ENCODE measurements at regions not wholly inside any gene's neighbourhood (a gene's known extent, or its start where the extent isn't known, plus 50 kb on each side); places are given as distances from the start of the nearest gene placed in this dataset.

DNA sequence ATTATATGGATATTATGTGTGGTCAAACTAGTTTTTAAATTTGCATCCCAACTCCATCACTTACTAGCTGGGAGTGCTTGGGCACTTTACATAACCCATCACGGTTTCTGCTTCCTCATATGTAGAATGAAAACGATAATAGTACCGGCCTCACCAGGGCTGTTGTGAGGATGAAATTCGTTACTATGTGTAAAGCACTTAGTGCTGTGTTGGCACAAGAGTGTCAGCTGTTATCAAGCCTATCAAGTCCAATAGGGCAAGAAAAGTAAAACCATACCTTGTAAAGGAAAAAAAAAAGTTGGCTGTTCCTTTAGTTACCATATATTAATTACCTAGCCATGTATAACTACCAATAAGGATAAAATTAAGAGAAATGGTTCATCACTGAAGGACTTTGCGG is 65.4 kb downstream of the TET3 start:
- no peak overlapping the region for H3K27ac ChIP-seq
- TF ChIP-seq, protein P1, sequence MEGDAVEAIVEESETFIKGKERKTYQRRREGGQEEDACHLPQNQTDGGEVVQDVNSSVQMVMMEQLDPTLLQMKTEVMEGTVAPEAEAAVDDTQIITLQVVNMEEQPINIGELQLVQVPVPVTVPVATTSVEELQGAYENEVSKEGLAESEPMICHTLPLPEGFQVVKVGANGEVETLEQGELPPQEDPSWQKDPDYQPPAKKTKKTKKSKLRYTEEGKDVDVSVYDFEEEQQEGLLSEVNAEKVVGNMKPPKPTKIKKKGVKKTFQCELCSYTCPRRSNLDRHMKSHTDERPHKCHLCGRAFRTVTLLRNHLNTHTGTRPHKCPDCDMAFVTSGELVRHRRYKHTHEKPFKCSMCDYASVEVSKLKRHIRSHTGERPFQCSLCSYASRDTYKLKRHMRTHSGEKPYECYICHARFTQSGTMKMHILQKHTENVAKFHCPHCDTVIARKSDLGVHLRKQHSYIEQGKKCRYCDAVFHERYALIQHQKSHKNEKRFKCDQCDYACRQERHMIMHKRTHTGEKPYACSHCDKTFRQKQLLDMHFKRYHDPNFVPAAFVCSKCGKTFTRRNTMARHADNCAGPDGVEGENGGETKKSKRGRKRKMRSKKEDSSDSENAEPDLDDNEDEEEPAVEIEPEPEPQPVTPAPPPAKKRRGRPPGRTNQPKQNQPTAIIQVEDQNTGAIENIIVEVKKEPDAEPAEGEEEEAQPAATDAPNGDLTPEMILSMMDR (conservative IDR thresholded peaks at IDR 0.05): no peak

DNA sequence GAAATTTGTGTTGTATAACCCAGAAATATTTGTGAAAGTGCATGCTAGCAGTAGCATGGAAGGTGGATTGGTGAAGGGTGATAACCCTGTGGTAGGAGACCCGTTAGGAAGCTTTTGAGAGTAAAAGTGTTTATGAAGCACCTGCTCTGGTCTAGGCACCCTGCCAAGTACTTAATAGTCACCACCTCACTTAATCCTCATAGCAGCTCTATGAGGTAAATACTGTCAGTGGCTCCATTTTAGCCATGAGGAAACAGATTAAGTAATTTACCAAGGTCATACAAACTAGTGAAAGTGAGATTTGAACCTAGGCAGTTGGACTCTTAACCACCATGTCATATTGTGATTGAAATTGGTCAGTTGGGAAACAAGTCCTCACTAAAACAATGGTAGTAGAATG is 66.8 kb downstream of the TET3 start:
- no peak overlapping the region for H3K27ac ChIP-seq
- TF ChIP-seq, protein P1 (conservative IDR thresholded peaks at IDR 0.05): no peak

DNA sequence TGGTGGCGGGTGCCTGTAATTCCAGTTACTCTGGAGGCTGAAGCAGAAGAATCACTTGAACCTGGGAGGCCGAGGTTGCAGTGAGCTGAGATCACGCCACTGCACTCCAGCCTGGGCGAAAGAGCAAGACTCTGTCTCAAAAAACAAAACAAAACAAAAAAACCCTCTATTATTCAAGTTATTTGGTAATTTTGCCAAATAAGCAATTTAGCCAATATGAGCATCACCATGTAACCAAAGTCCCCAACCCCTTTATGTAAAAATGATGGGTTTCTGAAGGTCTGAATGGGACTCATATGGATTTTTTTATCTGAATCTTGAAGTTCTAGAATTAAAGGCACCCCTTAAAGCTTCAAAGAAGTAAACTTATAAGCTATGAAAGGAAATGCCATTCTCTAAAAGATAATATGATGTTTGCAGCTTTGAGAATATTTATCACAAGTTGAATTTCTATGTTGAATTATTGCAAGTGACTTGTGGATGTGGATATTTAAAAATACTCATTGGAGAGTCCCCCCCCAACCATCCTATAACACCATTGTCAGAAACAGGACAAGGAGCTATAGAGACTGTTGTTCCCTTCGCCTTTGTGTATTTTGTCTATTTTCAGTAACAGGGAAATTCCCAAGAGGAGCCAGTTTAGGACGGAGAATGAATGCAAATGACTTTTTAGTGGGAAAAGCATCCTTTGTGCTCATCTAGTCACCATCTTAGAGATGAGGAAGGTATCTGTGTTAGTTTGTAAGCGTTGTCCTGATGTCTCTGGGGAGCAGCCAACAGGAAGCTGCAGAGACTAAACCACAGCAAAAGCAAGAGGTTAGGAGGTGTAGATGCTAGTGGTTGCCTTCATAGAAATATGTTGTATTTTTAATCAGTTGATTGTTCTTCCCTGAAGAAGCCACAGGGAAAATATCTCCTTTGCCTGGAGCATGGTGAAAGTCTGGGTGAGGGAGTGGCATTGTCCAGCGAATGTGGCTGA is 68.3 kb downstream of the TET3 start:
- no peak overlapping the region for H3K27ac ChIP-seq
- TF ChIP-seq, protein P1 (conservative IDR thresholded peaks at IDR 0.05): no peak

DNA sequence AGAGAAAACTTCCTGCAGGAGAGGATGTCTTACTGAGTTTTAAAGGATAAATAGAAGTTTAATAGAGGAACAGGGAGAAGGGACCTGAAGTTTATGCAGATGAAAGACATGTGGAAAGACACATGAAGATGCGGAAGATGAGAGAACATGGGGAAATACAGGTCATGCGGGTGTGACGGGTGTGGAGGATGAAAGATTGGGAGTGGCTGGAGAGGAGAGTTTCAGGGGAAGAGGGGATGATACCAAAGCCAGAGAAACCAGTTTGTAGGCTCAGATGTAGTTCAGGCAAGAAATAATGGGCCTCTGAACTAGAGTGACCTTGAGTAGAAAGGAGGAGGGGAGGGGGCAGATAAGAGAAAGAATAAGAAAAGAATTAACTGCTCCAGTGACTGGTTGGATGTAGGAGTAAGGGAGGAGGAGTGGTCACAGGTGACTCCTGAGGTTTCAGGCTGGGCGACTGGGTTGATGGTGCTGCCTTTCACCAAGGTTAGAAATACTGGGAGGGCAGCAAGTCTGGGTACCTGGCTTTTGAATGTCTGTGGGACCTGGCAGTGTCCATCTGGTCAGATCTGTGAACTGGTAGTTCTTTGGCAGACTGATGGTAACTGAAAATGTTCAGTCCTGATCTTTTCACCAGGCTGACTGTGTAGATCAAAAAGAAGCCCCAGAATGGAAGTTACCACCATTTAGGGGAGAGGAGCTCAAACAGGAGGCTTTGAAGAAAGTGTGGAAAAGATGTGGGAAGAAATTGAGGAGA is 69.4 kb downstream of the TET3 start:
- H3K27ac ChIP-seq: no peak overlapping the region
- TF ChIP-seq, protein P1 (conservative IDR thresholded peaks at IDR 0.05): no peak

DNA sequence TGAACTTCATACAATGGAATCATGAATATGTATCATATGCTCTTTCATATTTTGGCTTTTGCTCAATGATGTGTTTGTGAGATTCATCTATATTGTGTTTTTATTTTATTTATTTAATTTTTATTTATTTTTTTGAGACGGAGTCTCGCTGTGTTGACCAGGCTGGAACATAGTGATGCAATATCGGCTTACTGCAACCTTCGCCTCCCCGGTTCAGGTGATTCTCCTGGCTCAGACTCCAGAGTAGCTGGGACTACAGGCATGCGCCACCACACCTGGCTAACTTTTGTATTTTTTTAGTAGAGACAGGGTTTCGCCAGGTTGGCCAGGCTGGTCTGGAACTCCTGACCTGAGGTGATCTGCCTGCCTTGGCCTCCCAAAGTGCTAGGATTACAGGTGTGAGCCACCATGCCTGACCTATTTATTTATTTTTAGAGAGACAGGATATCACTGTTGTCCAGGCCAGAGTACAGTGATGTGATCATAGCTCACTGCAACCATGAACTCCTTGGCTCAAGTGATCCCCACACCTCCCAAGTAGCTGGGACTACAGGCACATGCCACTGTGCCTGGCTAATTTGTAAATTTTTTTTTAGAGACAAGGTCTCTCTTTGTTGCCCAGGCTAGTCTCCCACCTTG is 74.5 kb downstream of the TET3 start:
- TF ChIP-seq, protein P1 (conservative IDR thresholded peaks at IDR 0.05): no peak
- no peak overlapping the region for H3K27ac ChIP-seq

DNA sequence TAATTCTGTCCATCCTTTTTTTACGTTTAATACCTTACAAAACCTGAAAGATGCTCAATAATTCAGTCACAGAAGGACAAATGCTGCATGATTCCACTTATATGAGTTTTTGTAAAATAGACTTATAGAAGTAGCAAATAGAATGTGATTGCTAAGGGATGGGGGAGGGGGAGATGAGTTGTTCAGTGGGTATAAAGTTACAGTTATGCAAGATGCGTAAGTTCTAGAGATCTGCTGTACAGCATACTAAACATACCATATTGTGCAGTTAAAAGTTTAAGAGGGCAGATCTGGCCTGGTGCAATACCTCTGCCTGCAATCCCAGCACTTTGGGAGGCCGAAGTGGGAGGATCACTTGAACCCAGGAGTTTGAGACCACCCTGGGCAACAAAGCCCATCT is 78.8 kb downstream of the TET3 start:
- H3K27ac ChIP-seq: no peak overlapping the region
- TF ChIP-seq, protein P1 (conservative IDR thresholded peaks at IDR 0.05): no peak

DNA sequence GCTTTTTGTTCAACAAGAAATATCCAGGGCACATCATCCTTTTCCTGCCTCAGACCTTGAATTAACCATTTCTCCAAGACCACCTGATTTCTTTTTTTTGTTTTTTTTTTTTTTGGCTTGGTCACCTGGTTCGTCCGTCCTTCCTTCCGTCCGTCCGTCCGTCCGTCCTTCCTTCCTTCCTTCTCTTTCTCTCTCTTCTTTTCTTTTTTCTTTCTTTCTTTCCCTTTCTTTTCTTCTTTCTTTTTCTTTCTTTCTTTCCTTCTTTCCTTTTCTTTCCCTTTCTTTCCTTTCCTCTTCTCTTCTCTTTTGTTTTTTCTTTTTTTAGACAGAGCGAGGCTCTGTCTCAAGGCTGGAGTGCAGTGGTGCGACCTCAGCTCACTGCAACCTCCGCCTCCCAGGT is 80.7 kb downstream of the TET3 start:
- TF ChIP-seq, protein P1 (conservative IDR thresholded peaks at IDR 0.05): no peak
- H3K27ac ChIP-seq: peak overlapping the region; percentile 70
